ENCODE measurements at regions not wholly inside any gene's neighbourhood (a gene's known extent, or its start where the extent isn't known, plus 50 kb on each side); places are given as distances from the start of the nearest gene placed in this dataset.

DNA sequence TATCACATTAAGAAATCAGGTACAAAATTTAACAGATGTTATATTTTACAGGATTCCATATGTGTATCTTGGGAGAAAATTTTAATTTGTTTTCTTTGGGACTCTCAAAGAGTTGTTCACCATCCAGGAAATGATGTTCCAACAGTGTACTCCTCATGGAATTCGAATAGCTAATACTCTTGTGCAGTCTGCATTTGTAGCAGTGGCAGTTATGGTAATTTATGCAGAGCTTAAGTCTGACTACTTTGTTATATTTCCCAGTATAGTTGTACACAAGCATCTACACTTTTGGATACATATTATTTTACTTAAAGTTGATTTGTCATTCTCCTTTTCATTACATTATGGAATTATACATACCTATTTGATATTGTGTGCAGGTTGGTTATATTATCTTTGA is 436.7 kb upstream of the FBXO33 start:
- Histone ChIP-seq H4K8ac (replicated peaks; ENCODE audit: insufficient read length, low read depth, low read length) (no peak overlapping the region), H2AFZ (ENCODE audit: low read length) (no peak overlapping the region), H3T11ph (ENCODE audit: low read length) (no peak overlapping the region), H3K56ac (ENCODE audit: insufficient read length, low read depth, low read length) (no peak overlapping the region), H3K4me1 (ENCODE audit: insufficient read depth, low read length) (no peaks in the 10 kb centered on the region; the same call in 1 of the 2 replicates), H3K79me2 (ENCODE audit: insufficient read depth, low read length) (no peaks in the 10 kb centered on the region), H3K4me2 (ENCODE audit: insufficient read depth, insufficient read length, low read length) (no peak overlapping the region), H2BK15ac (ENCODE audit: low read depth, low read length) (no peak overlapping the region), H3K79me1 (ENCODE audit: insufficient read depth, low read depth, low read length, poor library complexity, severe bottlenecking) (no peaks in the 10 kb centered on the region), H3K23ac (ENCODE audit: insufficient read length, low read depth, low read length) (no peak overlapping the region), H3K27me3 (ENCODE audit: insufficient read depth, low read length) (no peaks in the 10 kb centered on the region), H2BK120ac (ENCODE audit: low read depth, low read length, poor library complexity, severe bottlenecking) (no peak overlapping the region), H3K9ac (ENCODE audit: extremely low read depth, insufficient read length, low read length) (no peak overlapping the region), H4K91ac (ENCODE audit: insufficient read length, low read depth, low read length) (no peak overlapping the region), H2BK12ac (ENCODE audit: insufficient read length, low read depth, low read length) (no peak overlapping the region), H4K5ac (ENCODE audit: insufficient read length, low read depth, low read length) (no peak overlapping the region), H3K27ac (ENCODE audit: insufficient read length, low read depth, low read length) (no peak overlapping the region), H4K20me1 (ENCODE audit: control insufficient read depth, insufficient read depth, insufficient read length) (no peaks in the 10 kb centered on the region), H3K4ac (ENCODE audit: low read depth, low read length) (no peak overlapping the region), H2BK5ac (ENCODE audit: insufficient read length, low read length) (no peak overlapping the region), H3K14ac (ENCODE audit: insufficient read depth, low read length) (no peak overlapping the region), H3K9me3 (ENCODE audit: control insufficient read depth, low read depth, low read length) (no peaks in the 10 kb centered on the region), H3K23me2 (ENCODE audit: insufficient read length, low read depth, low read length, poor library complexity, severe bottlenecking) (no peaks in the 10 kb centered on the region), H2BK20ac (ENCODE audit: low read depth, low read length, poor library complexity, severe bottlenecking) (no peak overlapping the region), H3K18ac (ENCODE audit: insufficient read length, low read depth, low read length) (no peak overlapping the region), H2AK5ac (ENCODE audit: insufficient read length, low read length) (no peak overlapping the region)
- Mint-ChIP-seq H3K4me3 (no peak overlapping the region), H3K27ac (no peak overlapping the region), H3K27me3 (ENCODE audit: low read depth) (no peaks in the 10 kb centered on the region), H3K36me3 (ENCODE audit: insufficient read depth in 1 of 3, low read depth in 3 of 3) (no peaks in the 10 kb centered on the region), H3K9me3 (no peaks in the 10 kb centered on the region), H3K4me1 (peaks cover 8 to 10% of the 10 kb centered on the region in 2 experiments)
- no peak for DNase-seq
- no CpG with 5 or more reads among the region's 1 CpG for WGBS (ENCODE audit: extremely low coverage, insufficient read length, low lambda C conversion rate)
- TF ChIP-seq, protein P1, sequence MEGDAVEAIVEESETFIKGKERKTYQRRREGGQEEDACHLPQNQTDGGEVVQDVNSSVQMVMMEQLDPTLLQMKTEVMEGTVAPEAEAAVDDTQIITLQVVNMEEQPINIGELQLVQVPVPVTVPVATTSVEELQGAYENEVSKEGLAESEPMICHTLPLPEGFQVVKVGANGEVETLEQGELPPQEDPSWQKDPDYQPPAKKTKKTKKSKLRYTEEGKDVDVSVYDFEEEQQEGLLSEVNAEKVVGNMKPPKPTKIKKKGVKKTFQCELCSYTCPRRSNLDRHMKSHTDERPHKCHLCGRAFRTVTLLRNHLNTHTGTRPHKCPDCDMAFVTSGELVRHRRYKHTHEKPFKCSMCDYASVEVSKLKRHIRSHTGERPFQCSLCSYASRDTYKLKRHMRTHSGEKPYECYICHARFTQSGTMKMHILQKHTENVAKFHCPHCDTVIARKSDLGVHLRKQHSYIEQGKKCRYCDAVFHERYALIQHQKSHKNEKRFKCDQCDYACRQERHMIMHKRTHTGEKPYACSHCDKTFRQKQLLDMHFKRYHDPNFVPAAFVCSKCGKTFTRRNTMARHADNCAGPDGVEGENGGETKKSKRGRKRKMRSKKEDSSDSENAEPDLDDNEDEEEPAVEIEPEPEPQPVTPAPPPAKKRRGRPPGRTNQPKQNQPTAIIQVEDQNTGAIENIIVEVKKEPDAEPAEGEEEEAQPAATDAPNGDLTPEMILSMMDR (conservative IDR thresholded peaks at IDR 0.05): no peak
